G401 (cell line): ENCODE measurements at regions not wholly inside any gene's neighbourhood (a gene's known extent, or its start where the extent isn't known, plus 50 kb on each side); places are given as distances from the start of the nearest gene placed in this dataset.
"Not testable (repeated sequence)": the region's sequence is repeated elsewhere in the genome, so short reads cannot be mapped to it uniquely, and the experiment has no call there.

Experiments used
- DNase-seq: peaks from one replicate; pipeline ENCODE4 v3.0.0-alpha.2; 2015; ENCODE audit warnings: low spot score
- in situ Hi-C: cut with HindIII; loops from 2 replicates; pipeline ENCODE4 v1.10.0; 2016; ENCODE audit warnings: low sequenced_read_pairs, mixed read lengths

- in situ Hi-C loops: no loop called here
- no peak for DNase-seq
Observed at GRCh38 chr12:29945904-29946303, 162.2 kb upstream of the TMTC1 start.

DNA sequence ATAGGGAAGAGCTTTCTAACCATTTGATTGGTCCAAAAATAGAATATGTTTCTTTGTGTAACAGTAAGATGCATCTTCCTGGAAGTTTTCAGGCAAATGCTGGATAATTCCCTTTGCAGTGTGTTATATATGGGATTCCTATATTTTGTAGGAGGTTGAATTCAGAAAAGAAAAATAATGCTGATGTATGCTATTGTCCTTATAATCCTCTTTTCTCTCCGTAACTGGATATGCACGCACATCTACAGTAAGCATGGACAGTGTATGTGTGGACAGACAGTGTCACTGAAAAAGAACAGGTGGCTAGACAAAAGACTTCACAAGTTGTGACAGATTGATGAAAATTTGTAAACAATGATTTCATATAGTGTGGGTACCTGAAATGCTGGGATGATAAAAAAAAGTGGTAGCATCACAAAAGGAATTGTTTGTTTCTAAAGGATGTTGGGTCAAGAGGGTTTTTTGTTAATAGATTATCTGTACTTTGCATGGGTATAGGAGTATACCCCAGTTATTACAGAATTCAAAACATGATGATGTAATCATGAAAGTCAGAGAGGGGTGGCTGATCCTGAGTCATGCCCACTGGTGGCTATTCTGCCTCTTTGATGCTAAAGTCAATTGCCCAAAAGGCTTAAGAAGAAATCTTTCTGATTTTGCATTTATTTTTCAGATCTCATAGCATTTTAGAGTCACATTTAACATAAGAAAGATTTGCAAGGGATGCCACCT, 160.7 kb upstream of the TMTC1 start:
- in situ Hi-C loops: no loop called here
- no peak for DNase-seq

DNA sequence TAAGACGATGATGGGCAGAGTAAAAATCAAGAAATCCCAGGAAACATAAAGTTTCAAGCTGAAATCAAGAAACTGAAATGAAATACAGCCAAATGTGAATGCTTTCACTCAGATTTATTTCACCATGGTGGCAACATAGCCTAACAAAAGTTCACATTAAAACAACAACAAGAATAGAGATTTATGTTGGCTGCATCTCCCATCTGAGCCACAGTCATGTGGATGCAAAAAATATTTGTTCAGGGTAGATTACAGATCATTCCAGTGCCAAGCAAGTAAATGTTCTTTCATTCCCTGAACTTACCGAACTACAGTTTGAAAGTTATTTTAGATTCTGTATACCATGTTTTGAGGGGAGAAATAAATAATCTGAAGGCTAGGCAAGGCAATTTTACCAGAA, 159.9 kb upstream of the TMTC1 start:
- in situ Hi-C loops: no loop called here
- no peak for DNase-seq

- DNase-seq: no peak
- in situ Hi-C loops: no loop called here
Observed at GRCh38 chr12:29940811-29941210, 157.1 kb upstream of the TMTC1 start.

- DNase-seq: no peak
- in situ Hi-C loops: no loop called here
Observed at GRCh38 chr12:29930503-29930902, 146.8 kb upstream of the TMTC1 start.

GRCh38 chr12:29929295-29929694, 145.6 kb upstream of the TMTC1 start:
- in situ Hi-C loops: no loop called here

GRCh38 chr12:29921307-29921706, 137.6 kb upstream of the TMTC1 start:
- in situ Hi-C loops: no loop called here
- no peak for DNase-seq

More at GRCh38 chr12:29929295-29929694, 145.6 kb upstream of the TMTC1 start:
- no peak for DNase-seq

DNA sequence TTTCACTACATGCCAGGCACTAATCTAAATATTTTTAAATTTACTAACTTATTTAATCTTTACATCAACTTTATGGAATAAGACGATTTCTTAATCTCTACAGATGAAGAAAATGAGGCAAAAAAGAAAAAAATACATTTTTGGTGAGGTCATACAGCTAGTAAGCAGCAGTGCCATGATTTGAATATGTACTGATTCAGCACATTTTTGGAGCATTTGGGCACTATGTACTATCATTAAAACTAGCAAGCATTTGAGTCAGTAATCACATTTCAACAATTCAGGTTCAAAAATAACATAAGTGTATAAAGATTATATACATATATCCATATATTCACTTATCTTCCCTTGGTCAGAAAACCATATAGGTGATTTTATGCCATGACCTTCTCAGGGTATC, 124.4 kb upstream of the TMTC1 start:
- in situ Hi-C loops: no loop called here
- DNase-seq: no peak

DNA sequence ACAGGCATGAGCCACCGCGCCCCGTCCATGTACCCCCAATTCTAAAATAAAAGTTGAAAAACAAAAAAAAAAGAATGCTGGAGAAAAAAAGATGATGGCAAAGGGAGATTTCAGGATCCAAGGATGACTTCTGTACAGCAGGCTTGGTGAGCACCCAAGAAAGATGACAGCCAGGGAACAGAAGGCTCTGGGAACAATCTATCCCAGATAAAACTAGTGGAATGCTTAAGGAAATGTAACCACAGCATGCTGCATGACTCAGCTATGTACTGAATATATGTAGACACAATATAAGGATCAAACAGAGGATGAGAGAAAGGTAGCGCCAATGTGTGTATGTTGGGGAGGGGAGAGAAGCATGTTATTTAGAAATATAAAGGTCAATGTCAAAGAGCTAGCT, 123.7 kb upstream of the TMTC1 start:
- DNase-seq: no peak
- in situ Hi-C loops: no loop called here

DNA sequence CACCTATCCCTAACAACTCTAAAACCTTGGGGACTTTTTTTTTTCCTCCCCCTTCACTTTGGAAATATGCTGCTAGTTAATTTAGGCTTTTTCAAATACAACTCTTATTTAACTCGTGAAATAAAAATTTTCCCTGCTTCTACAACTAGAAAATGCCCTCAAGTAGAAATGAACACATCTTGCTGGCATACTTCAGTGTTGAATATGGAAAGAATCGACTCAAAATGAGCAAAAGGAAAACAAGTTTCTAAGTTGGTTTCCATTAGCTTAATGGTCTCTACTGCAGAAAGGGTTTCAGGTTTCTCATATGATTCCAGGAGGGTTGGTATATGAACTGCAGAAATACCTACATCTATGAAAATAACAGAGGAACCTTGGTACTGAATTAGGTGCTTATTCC, 118.3 kb upstream of the TMTC1 start:
- no peak for DNase-seq
- in situ Hi-C loops: no loop called here

- in situ Hi-C loops: no loop called here
- DNase-seq: no peak
Observed at GRCh38 chr12:29901585-29901984, 117.8 kb upstream of the TMTC1 start.

GRCh38 chr12:29899212-29899931, 115.6 kb upstream of the TMTC1 start:
- in situ Hi-C loops: no loop called here
- no peak for DNase-seq

- no peak for DNase-seq
- in situ Hi-C loops: no loop called here
Observed at GRCh38 chr12:29895966-29896365, 112.2 kb upstream of the TMTC1 start.

DNA sequence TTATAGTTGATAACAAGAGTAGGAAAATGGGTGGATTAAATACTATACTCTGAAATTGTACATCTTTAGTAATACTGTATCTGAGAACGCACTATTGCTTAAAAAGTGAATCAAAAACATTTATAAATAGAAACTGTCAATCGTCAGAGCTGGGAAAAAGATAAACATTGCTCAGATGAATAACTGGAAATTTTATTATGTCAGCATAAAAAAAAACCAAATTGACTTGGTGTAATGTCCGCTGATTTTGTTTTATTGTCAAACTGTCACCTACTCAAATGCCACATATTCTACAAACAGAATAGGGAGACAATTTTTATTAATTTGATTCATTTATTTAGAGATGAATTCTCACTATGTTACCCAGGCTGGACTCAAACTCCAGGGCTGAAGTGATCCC, 109.3 kb upstream of the TMTC1 start:
- in situ Hi-C loops: no loop called here
- no peak for DNase-seq

DNA sequence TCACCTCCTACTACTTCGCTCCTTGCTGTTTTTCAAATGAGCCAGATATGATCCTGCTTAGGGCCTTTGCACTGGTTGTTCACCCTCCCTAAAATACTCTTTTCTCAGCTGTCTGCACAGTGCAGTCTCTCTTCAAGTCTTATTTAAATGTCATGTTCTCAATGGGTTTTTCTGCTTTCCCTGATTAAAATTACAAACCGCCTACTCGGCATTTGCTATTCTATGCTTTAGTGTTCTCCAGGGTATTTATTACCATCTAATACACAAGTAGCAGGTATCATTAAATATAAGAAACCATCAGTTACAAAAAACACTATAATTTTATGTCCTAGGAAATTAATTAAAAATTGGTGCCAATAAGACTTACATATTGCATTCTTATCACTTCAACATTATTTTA, 108.0 kb upstream of the TMTC1 start:
- in situ Hi-C loops: no loop called here
- DNase-seq: no peak

- no peak for DNase-seq
- in situ Hi-C loops: no loop called here
Observed at GRCh38 chr12:29889737-29890136, 106.0 kb upstream of the TMTC1 start.

GRCh38 chr12:29888777-29889176, 105.0 kb upstream of the TMTC1 start:
- in situ Hi-C loops: no loop called here
- no peak for DNase-seq

DNA sequence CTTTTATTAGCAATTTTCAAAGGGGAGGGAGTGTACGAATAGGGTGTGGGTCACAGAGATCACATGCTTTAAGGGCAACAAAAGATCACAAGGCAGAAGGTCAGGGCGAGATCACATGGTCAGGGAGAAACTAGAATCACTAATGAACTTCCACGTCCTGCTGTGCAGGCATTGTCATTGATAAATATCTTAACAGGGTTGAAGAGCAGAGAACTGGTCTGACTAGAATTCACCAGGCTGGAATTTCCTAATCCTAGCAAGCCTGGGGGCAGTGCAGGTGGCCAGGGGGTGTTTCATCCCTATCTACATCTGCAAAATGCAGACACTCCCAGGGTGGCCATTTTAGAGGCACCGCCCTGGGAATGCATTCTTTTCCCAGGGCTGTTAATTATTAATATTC, 101.2 kb upstream of the TMTC1 start:
- in situ Hi-C loops, DNase-seq: not testable (repeated sequence)

- no peak for DNase-seq
- in situ Hi-C loops: no loop called here
Observed at GRCh38 chr12:29883941-29884554, 100.3 kb upstream of the TMTC1 start.

DNA sequence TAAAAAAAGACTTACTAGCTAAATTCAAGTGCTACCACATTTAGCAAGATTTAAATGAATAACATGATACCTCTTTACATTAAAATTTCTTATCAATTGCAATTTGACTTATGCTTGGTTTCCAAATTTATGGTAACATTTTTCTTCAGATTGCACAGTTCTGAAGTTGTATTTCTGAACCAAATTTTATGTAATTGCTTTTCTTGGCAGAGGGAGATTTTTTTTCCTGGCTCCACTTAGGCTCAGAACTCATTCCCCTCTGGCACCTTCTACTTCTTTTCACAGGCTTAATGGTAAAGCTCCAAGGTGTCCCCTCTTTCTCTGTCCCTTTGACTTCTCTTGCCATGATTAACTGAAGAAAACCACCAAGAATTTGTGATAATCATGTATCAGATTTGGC, 99.8 kb upstream of the TMTC1 start:
- in situ Hi-C loops: no loop called here
- no peak for DNase-seq

GRCh38 chr12:29882846-29883245, 99.1 kb upstream of the TMTC1 start:
- DNase-seq: no peak
- in situ Hi-C loops: no loop called here
